ENCODE measurements at regions not wholly inside any gene's neighbourhood (a gene's known extent, or its start where the extent isn't known, plus 50 kb on each side); places are given as distances from the start of the nearest gene placed in this dataset.

- no peaks in the 10 kb centered on the region for H3K9me3 ChIP-seq (ENCODE audit: insufficient read depth, low read depth)
- POLR2A ChIA-PET (ENCODE audit: unreplicated experiment), result no interaction called here
- no peaks in the 10 kb centered on the region for H3K9me2 ChIP-seq (ENCODE audit: insufficient read depth)
- no peak overlapping the region for H3K27ac ChIP-seq
- no peak overlapping the region for H3K4me2 ChIP-seq
- DNase-seq, result no peak
- H3K4me3 ChIP-seq, result no peak overlapping the region
- no TSS peak for BruUV-seq (replicated peaks)
- H3K27me3 ChIP-seq (ENCODE audit: insufficient read depth, low read depth), result peaks cover 74% of the 10 kb centered on the region
- H4K20me1 ChIP-seq (ENCODE audit: insufficient read depth), result no peaks in the 10 kb centered on the region
- intact Hi-C loops (cut with micrococcal nuclease; ENCODE audit: unreplicated experiment), result no loop called here
- no peaks in the 10 kb centered on the region for H3K36me3 ChIP-seq (ENCODE audit: low read depth)
- TF ChIP-seq EZH2 (IDR thresholded peaks at IDR 0.05; ENCODE audit: low read depth), result no peak
- no peak for TF ChIP-seq CTCF (conservative IDR thresholded peaks at IDR 0.05)
- H3K4me1 ChIP-seq (replicated peaks; ENCODE audit: insufficient read depth), result no peaks in the 10 kb centered on the region
- no peaks in the 10 kb centered on the region for H3K79me2 ChIP-seq (ENCODE audit: low read depth)
- no peak overlapping the region for H2AFZ ChIP-seq
- CTCF ChIA-PET, result no interaction called here
- H3F3A ChIP-seq (ENCODE audit: insufficient read depth, low read depth), result no peaks in the 10 kb centered on the region
Observed at GRCh38 chr6:169044381-169045230, 209.0 kb downstream of the THBS2 start.

GRCh38 chr6:169042061-169042460 is 211.6 kb downstream of the THBS2 start:
- ChIA-PET POLR2A (ENCODE audit: unreplicated experiment) (no interaction called here), CTCF (no interaction called here)
- BruUV-seq (replicated peaks), result no TSS peak
- H3K4me1 ChIP-seq (replicated peaks; ENCODE audit: insufficient read depth), result no peaks in the 10 kb centered on the region
- H4K20me1 ChIP-seq (ENCODE audit: insufficient read depth), result no peaks in the 10 kb centered on the region
- H3F3A ChIP-seq (ENCODE audit: insufficient read depth, low read depth), result no peaks in the 10 kb centered on the region
- no peak for DNase-seq
- no peak overlapping the region for H3K4me3 ChIP-seq
- H3K9me2 ChIP-seq (ENCODE audit: insufficient read depth), result no peaks in the 10 kb centered on the region
- H3K9me3 ChIP-seq (ENCODE audit: insufficient read depth, low read depth), result peaks cover 3% of the 10 kb centered on the region; the same call in 1 of the 2 replicates
- H3K27me3 ChIP-seq (ENCODE audit: insufficient read depth, low read depth), result peaks cover 64% of the 10 kb centered on the region
- H2AFZ ChIP-seq, result no peak overlapping the region
- TF ChIP-seq CTCF (conservative IDR thresholded peaks at IDR 0.05) (no peak), EZH2 (IDR thresholded peaks at IDR 0.05; ENCODE audit: low read depth) (no peak)
- no peaks in the 10 kb centered on the region for H3K79me2 ChIP-seq (ENCODE audit: low read depth)
- intact Hi-C loops (cut with micrococcal nuclease; ENCODE audit: unreplicated experiment), result no loop called here
- H3K36me3 ChIP-seq (ENCODE audit: low read depth), result no peaks in the 10 kb centered on the region
- H3K4me2 ChIP-seq, result no peak overlapping the region
- no peak overlapping the region for H3K27ac ChIP-seq

DNA sequence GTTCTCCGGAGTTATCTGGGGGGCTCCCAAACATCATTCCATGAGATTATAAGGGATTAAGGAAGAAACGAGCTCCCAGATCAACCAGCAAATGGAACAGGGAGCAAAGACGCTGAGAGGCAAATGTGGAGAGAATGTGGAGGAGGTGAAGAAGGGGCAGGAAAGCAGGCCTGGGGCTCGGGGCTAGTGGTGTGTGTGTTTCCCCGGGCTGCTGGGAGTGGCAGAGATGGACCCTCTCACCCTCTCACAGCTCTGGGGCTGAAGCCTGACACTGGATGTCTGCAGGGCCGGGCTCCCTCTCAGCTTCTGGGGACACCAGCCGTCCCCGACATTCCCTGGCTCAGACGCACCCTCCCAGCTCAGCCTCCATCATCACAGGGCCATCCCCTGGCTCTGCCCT is 212.6 kb downstream of the THBS2 start:
- Histone ChIP-seq H3K79me2 (ENCODE audit: low read depth) (no peaks in the 10 kb centered on the region), H3K36me3 (ENCODE audit: low read depth) (no peaks in the 10 kb centered on the region), H3K27me3 (ENCODE audit: insufficient read depth, low read depth) (peaks cover 66% of the 10 kb centered on the region), H3K9me2 (ENCODE audit: insufficient read depth) (no peaks in the 10 kb centered on the region), H4K20me1 (ENCODE audit: insufficient read depth) (no peaks in the 10 kb centered on the region), H3K27ac (no peak overlapping the region), H3F3A (ENCODE audit: insufficient read depth, low read depth) (no peaks in the 10 kb centered on the region), H3K4me3 (no peak overlapping the region), H2AFZ (no peak overlapping the region), H3K4me2 (no peak overlapping the region), H3K9me3 (ENCODE audit: insufficient read depth, low read depth) (peaks cover 3% of the 10 kb centered on the region; the same call in 1 of the 2 replicates), H3K4me1 (replicated peaks; ENCODE audit: insufficient read depth) (no peaks in the 10 kb centered on the region)
- intact Hi-C loops (cut with micrococcal nuclease; ENCODE audit: unreplicated experiment), result no loop called here
- BruUV-seq (replicated peaks), result no TSS peak
- POLR2A ChIA-PET (ENCODE audit: unreplicated experiment), result no interaction called here
- no peak for DNase-seq
- no peak for TF ChIP-seq EZH2 (IDR thresholded peaks at IDR 0.05; ENCODE audit: low read depth)
- TF ChIP-seq CTCF (conservative IDR thresholded peaks at IDR 0.05), result no peak
- CTCF ChIA-PET, result no interaction called here
